ENCODE measurements at regions not wholly inside any gene's neighbourhood (a gene's known extent, or its start where the extent isn't known, plus 50 kb on each side); places are given as distances from the start of the nearest gene placed in this dataset.

- Mint-ChIP-seq H3K36me3 (peaks cover 9% of the 10 kb centered on the region), H3K27ac (no peak overlapping the region), H3K27me3 (ENCODE audit: low read depth) (peaks cover 3% of the 10 kb centered on the region; the same call in 1 of the 2 replicates), H3K4me1 (peaks cover 13% of the 10 kb centered on the region), H3K4me3 (no peak overlapping the region), H3K9me3 (peaks cover 9% of the 10 kb centered on the region)
- no peak for TF ChIP-seq ZNF671 (CRISPR knock-in tag; IDR thresholded peaks at IDR 0.05)
- ATAC-seq (no peak), DNase-seq (ENCODE audit: low spot score) (no peak)
- ChIA-PET CTCF (no interaction called here), POLR2A (no interaction called here)
Measured at GRCh38 chr14:38073641-38074040, 134.1 kb upstream of the SSTR1 start.

DNA sequence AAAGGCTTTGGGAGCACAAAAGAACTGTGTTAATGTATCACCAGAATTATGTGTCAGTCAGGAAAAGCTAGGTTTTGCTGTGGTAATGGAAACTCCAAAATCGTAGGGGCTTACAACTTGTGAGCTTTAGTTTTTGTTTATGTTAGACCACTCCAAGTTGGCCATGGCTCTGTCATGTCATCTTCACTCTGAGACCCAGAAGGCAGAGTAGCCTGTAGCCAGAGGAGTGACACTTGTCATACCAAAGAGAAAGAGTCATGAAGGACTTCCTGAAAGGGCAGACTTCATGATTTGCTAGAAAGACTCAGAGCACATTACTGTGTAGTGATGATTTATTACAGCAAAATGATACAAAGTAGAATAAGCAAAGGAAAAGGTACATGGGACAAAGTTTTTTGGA lies 133.6 kb upstream of the SSTR1 start:
- no peak for DNase-seq (ENCODE audit: low spot score)
- TF ChIP-seq, protein P1, sequence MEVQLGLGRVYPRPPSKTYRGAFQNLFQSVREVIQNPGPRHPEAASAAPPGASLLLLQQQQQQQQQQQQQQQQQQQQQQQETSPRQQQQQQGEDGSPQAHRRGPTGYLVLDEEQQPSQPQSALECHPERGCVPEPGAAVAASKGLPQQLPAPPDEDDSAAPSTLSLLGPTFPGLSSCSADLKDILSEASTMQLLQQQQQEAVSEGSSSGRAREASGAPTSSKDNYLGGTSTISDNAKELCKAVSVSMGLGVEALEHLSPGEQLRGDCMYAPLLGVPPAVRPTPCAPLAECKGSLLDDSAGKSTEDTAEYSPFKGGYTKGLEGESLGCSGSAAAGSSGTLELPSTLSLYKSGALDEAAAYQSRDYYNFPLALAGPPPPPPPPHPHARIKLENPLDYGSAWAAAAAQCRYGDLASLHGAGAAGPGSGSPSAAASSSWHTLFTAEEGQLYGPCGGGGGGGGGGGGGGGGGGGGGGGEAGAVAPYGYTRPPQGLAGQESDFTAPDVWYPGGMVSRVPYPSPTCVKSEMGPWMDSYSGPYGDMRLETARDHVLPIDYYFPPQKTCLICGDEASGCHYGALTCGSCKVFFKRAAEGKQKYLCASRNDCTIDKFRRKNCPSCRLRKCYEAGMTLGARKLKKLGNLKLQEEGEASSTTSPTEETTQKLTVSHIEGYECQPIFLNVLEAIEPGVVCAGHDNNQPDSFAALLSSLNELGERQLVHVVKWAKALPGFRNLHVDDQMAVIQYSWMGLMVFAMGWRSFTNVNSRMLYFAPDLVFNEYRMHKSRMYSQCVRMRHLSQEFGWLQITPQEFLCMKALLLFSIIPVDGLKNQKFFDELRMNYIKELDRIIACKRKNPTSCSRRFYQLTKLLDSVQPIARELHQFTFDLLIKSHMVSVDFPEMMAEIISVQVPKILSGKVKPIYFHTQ (CRISPR knock-in tag; IDR thresholded peaks at IDR 0.05), result no peak
- TF ChIP-seq, protein P2, sequence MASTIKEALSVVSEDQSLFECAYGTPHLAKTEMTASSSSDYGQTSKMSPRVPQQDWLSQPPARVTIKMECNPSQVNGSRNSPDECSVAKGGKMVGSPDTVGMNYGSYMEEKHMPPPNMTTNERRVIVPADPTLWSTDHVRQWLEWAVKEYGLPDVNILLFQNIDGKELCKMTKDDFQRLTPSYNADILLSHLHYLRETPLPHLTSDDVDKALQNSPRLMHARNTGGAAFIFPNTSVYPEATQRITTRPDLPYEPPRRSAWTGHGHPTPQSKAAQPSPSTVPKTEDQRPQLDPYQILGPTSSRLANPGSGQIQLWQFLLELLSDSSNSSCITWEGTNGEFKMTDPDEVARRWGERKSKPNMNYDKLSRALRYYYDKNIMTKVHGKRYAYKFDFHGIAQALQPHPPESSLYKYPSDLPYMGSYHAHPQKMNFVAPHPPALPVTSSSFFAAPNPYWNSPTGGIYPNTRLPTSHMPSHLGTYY (CRISPR knock-in tag; IDR thresholded peaks at IDR 0.05), result no peak
- no peak for ATAC-seq
- Mint-ChIP-seq H3K9me3 (peaks cover 9% of the 10 kb centered on the region), H3K27ac (no peak overlapping the region), H3K27me3 (ENCODE audit: low read depth) (peaks cover 3% of the 10 kb centered on the region; the same call in 1 of the 2 replicates), H3K4me3 (no peak overlapping the region), H3K36me3 (peaks cover 9% of the 10 kb centered on the region), H3K4me1 (peaks cover 18% of the 10 kb centered on the region)
- POLR2A ChIA-PET, result no interaction called here
- CTCF ChIA-PET, result no interaction called here

GRCh38 chr14:38074754-38075153 lies 132.9 kb upstream of the SSTR1 start:
- Mint-ChIP-seq H3K36me3 (peaks cover 9% of the 10 kb centered on the region), H3K4me1 (peaks cover 20% of the 10 kb centered on the region), H3K27me3 (ENCODE audit: low read depth) (peaks cover 3% of the 10 kb centered on the region; the same call in 1 of the 2 replicates), H3K27ac (no peak overlapping the region), H3K4me3 (no peak overlapping the region), H3K9me3 (peaks cover 9% of the 10 kb centered on the region)
- ChIA-PET POLR2A (no interaction called here), CTCF (no interaction called here)
- DNase-seq (ENCODE audit: low spot score) (no peak), ATAC-seq (no peak)
- no peak for TF ChIP-seq JUN (CRISPR knock-in tag; IDR thresholded peaks at IDR 0.05)
- TF ChIP-seq, protein P3, sequence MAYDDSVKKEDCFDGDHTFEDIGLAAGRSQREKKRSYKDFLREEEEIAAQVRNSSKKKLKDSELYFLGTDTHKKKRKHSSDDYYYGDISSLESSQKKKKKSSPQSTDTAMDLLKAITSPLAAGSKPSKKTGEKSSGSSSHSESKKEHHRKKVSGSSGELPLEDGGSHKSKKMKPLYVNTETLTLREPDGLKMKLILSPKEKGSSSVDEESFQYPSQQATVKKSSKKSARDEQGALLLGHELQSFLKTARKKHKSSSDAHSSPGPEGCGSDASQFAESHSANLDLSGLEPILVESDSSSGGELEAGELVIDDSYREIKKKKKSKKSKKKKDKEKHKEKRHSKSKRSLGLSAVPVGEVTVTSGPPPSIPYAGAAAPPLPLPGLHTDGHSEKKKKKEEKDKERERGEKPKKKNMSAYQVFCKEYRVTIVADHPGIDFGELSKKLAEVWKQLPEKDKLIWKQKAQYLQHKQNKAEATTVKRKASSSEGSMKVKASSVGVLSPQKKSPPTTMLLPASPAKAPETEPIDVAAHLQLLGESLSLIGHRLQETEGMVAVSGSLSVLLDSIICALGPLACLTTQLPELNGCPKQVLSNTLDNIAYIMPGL (CRISPR knock-in tag; IDR thresholded peaks at IDR 0.05), result no peak
- TF ChIP-seq, protein P1 (CRISPR knock-in tag; IDR thresholded peaks at IDR 0.05), result no peak
- TF ChIP-seq, protein P4, sequence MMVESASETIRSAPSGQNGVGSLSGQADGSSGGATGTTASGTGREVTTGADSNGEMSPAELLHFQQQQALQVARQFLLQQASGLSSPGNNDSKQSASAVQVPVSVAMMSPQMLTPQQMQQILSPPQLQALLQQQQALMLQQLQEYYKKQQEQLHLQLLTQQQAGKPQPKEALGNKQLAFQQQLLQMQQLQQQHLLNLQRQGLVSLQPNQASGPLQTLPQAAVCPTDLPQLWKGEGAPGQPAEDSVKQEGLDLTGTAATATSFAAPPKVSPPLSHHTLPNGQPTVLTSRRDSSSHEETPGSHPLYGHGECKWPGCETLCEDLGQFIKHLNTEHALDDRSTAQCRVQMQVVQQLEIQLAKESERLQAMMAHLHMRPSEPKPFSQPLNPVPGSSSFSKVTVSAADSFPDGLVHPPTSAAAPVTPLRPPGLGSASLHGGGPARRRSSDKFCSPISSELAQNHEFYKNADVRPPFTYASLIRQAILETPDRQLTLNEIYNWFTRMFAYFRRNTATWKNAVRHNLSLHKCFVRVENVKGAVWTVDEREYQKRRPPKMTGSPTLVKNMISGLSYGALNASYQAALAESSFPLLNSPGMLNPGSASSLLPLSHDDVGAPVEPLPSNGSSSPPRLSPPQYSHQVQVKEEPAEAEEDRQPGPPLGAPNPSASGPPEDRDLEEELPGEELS (CRISPR knock-in tag; IDR thresholded peaks at IDR 0.05), result no peak
- TF ChIP-seq, protein P5, sequence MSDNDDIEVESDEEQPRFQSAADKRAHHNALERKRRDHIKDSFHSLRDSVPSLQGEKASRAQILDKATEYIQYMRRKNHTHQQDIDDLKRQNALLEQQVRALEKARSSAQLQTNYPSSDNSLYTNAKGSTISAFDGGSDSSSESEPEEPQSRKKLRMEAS (CRISPR knock-in tag; IDR thresholded peaks at IDR 0.05), result no peak
- TF ChIP-seq TCF7 (CRISPR knock-in tag; IDR thresholded peaks at IDR 0.05; ENCODE audit: low read depth), result no peak
- TF ChIP-seq STAT6 (CRISPR knock-in tag; conservative IDR thresholded peaks at IDR 0.05; ENCODE audit: low read depth), result no peak
- TF ChIP-seq ESRRA (CRISPR knock-in tag; IDR thresholded peaks at IDR 0.05; ENCODE audit: borderline replicate concordance), result no peak
- TF ChIP-seq IRF1 (CRISPR knock-in tag; IDR thresholded peaks at IDR 0.05), result no peak
- no peak for TF ChIP-seq ZBTB21 (CRISPR knock-in tag; IDR thresholded peaks at IDR 0.05; ENCODE audit: borderline replicate concordance)
- no peak for TF ChIP-seq IRF2 (CRISPR knock-in tag; IDR thresholded peaks at IDR 0.05; ENCODE audit: borderline replicate concordance, low read depth)
- no peak for TF ChIP-seq TEAD1 (CRISPR knock-in tag; IDR thresholded peaks at IDR 0.05)
- no peak for TF ChIP-seq GTF2I (CRISPR knock-in tag; conservative IDR thresholded peaks at IDR 0.05)

Data from WTC11 (cell line).